ENCODE measurements at regions not wholly inside any gene's neighbourhood (a gene's known extent, or its start where the extent isn't known, plus 50 kb on each side); places are given as distances from the start of the nearest gene placed in this dataset.

DNA sequence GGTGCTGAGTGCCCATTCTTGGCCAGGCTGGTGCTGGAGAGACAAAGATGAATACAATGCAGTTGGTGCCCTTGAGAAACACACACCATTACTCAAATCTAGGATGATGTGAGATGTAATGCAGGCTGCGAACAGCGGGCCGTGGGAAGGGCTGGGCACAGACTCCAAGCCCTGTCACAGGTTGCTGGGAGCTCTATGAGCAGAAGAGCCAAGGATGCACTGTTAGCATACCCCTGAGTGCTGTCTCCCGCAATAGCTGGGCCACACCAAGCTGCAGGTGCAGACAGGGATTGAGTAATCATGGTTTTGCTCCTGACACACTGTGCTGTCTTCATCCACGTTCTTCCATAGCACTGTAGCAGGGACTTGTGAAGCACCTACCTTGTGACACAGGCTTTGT, 247.5 kb upstream of the CRY1 start:
- Histone ChIP-seq H2AK5ac (ENCODE audit: insufficient read length, low read length) (no peak overlapping the region), H4K20me1 (ENCODE audit: control insufficient read depth, insufficient read depth, insufficient read length) (peaks cover 3% of the 10 kb centered on the region), H2BK15ac (ENCODE audit: low read depth, low read length) (no peak overlapping the region), H3K4me1 (ENCODE audit: insufficient read depth, low read length) (no peaks in the 10 kb centered on the region), H2BK20ac (ENCODE audit: low read depth, low read length, poor library complexity, severe bottlenecking) (no peak overlapping the region), H3K27me3 (ENCODE audit: insufficient read depth, low read length) (no peaks in the 10 kb centered on the region), H3K79me1 (ENCODE audit: insufficient read depth, low read depth, low read length, poor library complexity, severe bottlenecking) (no peaks in the 10 kb centered on the region), H3K79me2 (ENCODE audit: insufficient read depth, low read length) (no peaks in the 10 kb centered on the region; the same call in 1 of the 2 replicates), H3K56ac (ENCODE audit: insufficient read length, low read depth, low read length) (no peak overlapping the region), H2BK120ac (ENCODE audit: low read depth, low read length, poor library complexity, severe bottlenecking) (no peak overlapping the region), H3K9me3 (ENCODE audit: control insufficient read depth, low read depth, low read length) (no peaks in the 10 kb centered on the region), H3K9ac (ENCODE audit: extremely low read depth, insufficient read length, low read length) (no peak overlapping the region), H3K23ac (ENCODE audit: insufficient read length, low read depth, low read length) (no peak overlapping the region), H3K23me2 (ENCODE audit: insufficient read length, low read depth, low read length, poor library complexity, severe bottlenecking) (no peaks in the 10 kb centered on the region), H4K8ac (replicated peaks; ENCODE audit: insufficient read length, low read depth, low read length) (no peak overlapping the region), H3K27ac (ENCODE audit: insufficient read length, low read depth, low read length) (no peak overlapping the region), H4K91ac (ENCODE audit: insufficient read length, low read depth, low read length) (no peak overlapping the region), H3T11ph (ENCODE audit: low read length) (no peak overlapping the region), H2BK5ac (ENCODE audit: insufficient read length, low read length) (no peak overlapping the region), H3K4ac (ENCODE audit: low read depth, low read length) (no peak overlapping the region), H3K18ac (ENCODE audit: insufficient read length, low read depth, low read length) (no peak overlapping the region), H3K4me2 (ENCODE audit: insufficient read depth, insufficient read length, low read length) (no peak overlapping the region), H2BK12ac (ENCODE audit: insufficient read length, low read depth, low read length) (no peak overlapping the region), H2AFZ (ENCODE audit: low read length) (no peak overlapping the region), H3K14ac (ENCODE audit: insufficient read depth, low read length) (peak overlapping the region; percentile 8; the same call in 1 of the 2 replicates), H4K5ac (ENCODE audit: insufficient read length, low read depth, low read length) (no peak overlapping the region)
- DNase-seq, result no peak
- Mint-ChIP-seq H3K36me3 (ENCODE audit: insufficient read depth in 1 of 3, low read depth in 3 of 3) (no peaks in the 10 kb centered on the region; a peak in 2 of 7 replicates), H3K27me3 (ENCODE audit: low read depth) (peaks cover 3% of the 10 kb centered on the region), H3K9me3 (no peaks in the 10 kb centered on the region; a peak in 1 of 5 replicates), H3K4me3 (no peak overlapping the region), H3K4me1 (peaks cover 0 to 4% of the 10 kb centered on the region in 2 experiments; a peak in 2 of 4 replicates), H3K27ac (no peak overlapping the region; a peak in 1 of 7 replicates)
- WGBS (ENCODE audit: extremely low coverage, insufficient read length, low lambda C conversion rate), result no CpG with 5 or more reads among the region's 5 CpGs
- TF ChIP-seq, protein P1, sequence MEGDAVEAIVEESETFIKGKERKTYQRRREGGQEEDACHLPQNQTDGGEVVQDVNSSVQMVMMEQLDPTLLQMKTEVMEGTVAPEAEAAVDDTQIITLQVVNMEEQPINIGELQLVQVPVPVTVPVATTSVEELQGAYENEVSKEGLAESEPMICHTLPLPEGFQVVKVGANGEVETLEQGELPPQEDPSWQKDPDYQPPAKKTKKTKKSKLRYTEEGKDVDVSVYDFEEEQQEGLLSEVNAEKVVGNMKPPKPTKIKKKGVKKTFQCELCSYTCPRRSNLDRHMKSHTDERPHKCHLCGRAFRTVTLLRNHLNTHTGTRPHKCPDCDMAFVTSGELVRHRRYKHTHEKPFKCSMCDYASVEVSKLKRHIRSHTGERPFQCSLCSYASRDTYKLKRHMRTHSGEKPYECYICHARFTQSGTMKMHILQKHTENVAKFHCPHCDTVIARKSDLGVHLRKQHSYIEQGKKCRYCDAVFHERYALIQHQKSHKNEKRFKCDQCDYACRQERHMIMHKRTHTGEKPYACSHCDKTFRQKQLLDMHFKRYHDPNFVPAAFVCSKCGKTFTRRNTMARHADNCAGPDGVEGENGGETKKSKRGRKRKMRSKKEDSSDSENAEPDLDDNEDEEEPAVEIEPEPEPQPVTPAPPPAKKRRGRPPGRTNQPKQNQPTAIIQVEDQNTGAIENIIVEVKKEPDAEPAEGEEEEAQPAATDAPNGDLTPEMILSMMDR (conservative IDR thresholded peaks at IDR 0.05), result no peak

All from H9 (cell line).